ENCODE measurements at regions not wholly inside any gene's neighbourhood (a gene's known extent, or its start where the extent isn't known, plus 50 kb on each side); places are given as distances from the start of the nearest gene placed in this dataset.

DNA sequence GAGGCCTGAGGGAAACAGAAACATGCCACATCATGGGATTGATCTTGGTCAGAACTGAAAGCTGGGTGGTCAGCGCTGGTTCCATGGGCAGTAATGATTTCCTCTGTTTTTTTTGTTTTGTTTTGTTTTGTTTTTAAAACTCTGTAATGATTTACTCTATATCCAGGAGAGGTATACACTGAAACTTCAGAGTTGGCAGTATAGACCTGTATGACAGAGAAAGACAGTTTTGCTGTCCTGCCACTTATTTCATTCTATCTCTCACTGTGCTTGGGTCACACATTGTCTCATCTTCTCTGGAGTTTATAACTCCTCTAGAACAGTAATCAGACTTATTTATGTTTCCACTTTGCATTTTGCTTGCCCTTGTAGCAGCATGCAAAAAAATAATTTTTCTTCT is 105.1 kb upstream of the SLITRK1 start:
- DNase-seq = no peak

DNA sequence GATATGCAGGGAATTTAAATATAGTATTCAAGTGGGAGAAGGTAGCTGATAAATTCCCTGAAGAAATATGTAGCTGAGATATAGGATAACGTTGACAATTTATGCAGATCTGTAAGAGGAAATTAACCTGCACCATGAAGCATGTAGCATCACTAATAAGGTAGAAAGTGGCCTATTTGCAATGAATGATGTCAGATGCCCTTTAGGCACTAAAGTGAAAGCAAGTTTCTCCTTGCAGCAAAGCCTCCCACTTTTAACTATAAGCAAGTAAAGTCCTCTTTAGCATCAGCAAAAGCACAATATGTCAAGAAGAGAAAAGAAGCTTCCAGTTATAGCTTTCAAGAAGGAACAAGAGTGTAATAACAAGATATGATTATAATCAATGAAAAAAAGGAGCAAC is 102.5 kb upstream of the SLITRK1 start:
- DNase-seq = no peak

DNA sequence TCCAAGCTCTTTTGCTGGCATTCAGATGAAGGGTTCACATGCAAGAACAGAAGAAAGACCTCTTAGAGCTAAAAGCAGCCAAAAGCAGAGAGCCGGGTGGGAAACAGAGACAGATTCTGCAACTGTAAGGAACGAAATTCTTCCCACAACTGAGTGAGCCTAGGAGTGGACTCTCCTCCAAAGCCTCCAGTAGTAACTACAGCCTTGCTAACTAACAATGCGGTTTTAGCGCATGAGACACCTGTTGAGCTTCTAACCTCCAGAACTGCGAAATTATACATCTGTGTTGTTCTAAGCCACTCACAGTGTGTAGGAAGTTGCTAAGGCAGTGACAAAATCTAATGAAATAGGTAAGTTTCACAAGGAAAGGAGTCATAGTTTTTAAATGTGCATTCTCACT is 98.1 kb upstream of the SLITRK1 start:
- no peak for DNase-seq

DNA sequence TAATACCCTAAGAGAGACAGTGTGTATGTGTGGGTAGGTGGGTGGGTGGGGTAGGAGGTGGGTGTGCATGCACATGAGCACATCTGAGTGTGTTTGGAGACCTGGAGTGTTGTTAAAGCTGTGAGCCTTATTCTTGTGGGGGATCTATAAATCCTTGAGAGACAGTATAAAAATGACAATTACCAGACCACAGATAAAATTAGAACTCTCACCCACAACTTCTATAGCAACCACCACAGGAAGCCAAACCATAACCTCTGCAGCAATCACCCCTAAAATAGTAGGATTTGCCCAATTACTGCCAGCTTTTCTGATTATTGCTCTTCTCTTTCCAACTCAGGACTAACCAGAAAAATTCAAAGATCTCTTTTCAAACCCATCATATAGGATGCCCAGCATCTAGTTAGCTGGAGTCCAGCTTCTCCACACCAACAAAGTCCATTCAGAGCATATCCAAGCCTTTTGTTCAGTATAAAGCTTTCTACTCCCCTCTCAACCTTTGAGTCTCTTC is 93.4 kb upstream of the SLITRK1 start:
- no peak for DNase-seq

DNA sequence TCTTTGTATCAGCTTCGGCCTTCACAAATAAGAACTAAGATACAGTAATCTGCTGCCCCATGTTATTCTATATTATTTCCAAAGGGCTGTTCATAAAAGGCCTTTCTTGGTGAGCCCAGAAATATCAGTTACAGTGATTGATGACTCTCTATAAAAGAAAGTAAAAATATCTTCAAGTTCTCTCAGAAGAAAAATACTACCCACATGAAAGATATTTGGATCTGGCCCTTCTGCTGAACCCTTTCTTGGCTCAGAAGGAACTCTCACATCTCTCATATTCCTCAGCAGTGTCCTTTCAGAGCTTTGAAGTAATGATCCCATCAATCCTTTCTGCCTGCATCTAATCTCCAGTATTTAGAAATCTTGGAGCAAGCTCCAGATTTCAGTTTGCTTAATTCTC is 76.3 kb upstream of the SLITRK1 start:
- DNase-seq = no peak

DNA sequence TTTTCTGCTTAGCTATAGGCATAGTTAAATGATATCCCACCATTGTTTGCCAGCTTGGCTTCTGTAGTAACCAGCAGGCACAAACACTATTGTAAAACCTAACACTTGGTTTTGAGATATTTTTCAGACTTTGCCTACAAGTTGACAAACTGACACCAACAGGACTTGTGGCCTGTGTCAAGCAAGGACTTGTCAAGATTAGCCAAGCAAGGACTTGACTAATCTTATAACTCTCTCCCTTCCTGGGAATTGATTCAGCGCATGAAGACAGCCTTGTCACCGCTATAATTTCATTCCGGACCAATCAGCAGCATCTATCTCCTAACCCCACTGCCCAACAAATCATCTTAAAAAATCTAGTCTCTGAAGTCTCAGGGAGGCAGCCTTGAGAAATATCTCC is 72.7 kb upstream of the SLITRK1 start:
- no peak for DNase-seq

DNA sequence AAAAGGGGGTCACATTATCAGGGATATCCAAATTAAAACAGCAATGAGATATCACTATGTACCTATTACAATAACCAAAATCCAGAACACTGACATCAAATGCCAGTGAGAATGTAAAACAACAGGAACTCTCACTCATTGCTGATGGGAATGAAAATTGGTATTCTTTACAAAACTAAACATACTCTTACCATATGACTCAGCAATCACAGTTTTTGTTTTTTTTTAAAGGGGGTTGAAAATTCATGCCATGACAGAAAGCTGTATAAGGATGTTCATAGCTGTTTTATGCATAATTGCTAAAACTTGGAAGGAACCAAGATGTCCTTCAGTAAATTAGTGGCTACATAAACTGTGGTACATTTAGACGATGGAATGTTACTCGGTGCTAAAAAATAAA is 71.6 kb upstream of the SLITRK1 start:
- no peak for DNase-seq

DNA sequence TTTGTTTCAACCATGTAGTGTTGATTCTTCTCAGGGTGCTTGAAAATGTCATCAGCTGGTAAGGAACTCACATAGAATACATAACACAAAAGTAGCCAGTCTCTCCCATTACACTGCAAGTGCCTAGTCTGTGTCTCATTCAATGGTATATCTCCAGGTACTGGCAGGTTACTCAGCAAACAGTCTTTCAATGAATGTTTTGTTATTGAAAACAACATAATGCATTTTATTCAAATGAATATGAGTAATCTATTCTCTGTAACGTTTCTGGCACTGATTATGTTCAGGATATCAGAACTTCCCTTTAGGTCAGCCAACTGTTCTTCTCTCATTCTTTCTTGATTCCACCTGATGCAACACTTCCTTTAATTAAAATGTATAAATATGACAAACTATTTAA is 68.0 kb upstream of the SLITRK1 start:
- DNase-seq = no peak

DNA sequence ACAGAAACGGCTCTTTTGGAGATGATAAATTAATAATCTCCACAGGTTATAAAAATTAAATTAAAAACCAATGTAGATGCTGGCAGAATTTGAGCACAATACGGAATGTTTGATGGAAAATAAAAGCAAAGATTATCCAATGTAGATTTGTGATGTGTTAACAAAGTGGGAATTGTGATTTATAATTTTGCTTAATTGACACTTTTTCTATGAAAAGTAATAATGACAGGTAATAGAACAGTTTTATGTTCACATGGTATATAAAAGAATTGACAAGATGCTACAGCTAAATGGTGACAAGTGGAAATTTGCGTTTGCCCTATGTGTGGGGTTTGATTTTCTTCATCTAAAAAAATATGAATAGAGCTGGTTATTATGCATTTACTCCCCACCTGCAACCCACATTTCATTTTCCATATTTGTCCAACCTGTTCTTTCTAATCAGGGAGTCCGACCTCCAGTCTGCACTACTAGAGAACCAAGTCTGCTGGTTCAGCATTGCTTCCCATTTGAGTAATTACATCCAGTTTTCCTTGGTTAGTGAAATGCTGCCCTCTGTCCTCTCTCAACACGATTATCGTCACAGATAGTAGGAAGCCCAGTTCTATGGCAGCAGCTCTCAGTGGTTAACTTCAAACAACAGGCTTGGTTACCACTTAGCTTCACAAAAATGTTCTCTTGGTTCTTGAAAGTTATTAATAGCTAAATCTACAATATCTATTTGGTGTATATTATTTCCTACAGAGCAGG is 61.4 kb upstream of the SLITRK1 start:
- DNase-seq = no peak

DNA sequence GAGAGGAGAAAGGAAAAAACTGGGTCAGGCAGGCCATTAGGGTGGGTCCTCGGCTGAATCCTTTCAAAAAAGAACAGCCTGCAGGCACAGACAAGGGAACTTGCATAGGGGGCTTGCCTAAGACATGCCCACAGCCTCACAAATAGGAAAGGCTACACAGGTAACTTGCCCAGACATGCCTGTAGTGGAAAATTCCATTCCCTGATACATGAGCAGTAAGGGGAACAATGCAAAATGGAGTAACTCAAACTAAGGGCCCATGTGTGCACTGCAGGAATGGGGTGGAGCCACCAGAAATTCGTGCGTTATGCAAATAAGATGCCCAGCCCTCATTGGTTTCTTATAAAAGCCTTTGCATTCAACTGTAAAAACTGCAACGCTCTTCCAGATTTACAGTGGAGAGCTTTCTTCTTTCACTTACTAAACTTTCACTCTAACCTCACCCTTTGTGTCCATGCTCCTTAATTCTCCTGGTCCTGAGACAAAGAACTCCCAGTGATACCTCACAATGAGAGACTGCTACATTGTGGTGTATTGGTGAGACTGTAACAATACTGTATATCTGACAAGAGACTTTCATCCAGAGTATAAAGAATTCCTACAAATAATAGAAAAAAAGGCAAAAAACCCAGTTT is 59.5 kb upstream of the SLITRK1 start:
- no peak for DNase-seq

DNA sequence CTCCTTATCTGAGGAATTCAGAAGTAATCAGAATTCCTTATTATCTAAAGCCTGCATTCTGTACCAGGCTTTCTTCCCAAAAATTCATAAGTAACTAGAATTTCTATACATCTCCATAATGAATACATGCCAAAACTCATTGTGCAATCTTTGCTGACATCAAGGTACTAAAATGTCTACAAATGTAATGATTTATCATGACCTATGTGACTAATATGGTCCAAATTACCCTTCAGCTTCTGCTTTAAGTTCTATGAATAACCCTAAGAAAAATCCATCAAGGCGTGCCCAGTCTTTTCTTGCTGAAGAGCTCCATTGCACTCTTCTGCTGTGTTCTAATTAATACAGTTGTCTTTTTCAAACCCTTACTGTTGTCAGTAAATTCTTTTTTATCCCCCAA is 58.5 kb upstream of the SLITRK1 start:
- no peak for DNase-seq

DNA sequence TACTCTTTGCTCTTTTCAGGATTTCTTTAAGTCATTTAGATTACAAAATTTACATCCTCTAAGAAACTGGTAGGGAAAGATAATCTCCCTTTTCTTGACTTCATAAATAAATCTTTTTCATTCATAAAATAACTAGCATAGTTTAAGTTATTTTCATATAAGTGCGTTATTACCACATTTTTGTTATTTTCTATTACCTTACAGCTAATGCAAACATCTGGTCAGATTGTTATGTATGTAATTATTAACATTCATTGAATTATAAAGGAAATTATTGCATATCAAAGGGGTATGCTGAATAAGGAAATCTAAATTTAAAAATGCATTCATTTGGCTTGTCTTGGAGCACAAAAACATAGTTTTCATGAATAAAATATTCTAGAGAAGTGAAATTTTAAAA is 55.3 kb upstream of the SLITRK1 start:
- DNase-seq = no peak

DNA sequence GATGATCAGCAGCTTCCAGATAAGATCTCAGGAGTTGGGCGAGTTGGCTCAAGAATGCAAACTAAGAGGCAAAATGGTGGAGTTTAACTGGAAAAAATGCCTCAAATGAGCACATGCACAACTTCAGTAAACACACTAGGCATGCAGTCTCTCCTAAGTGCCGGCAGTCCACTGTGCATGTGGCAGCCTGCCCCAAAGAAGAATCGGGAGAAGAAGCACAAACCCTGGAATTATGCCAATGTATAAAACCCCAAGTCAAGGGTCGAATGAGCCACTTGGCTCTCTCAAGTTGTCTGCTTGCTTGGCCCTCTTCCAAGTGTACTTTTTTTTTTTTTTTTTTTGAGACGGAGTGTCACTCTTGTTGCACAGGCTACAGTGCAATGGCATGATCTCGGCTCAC is 53.3 kb upstream of the SLITRK1 start:
- DNase-seq = no peak

Measured in stimulated activated CD4-positive, alpha-beta T cell treated with anti-CD3 and anti-CD28 coated beads, Interleukin-15, amount 100 ng/mL, for 24 hours (primary cell).